ENCODE measurements at regions not wholly inside any gene's neighbourhood (a gene's known extent, or its start where the extent isn't known, plus 50 kb on each side); places are given as distances from the start of the nearest gene placed in this dataset.

GRCh38 chr4:121534187-121534586 is 153.4 kb upstream of the QRFPR start:
- no peaks in the 10 kb centered on the region for H3K9me3 ChIP-seq (ENCODE audit: low read depth, low read length, poor library complexity, severe bottlenecking)
- no peaks in the 10 kb centered on the region for H3K4me1 ChIP-seq (ENCODE audit: insufficient read depth, low read length, poor library complexity, severe bottlenecking)
- no peaks in the 10 kb centered on the region for H3K36me3 ChIP-seq (ENCODE audit: insufficient read depth, low read length, poor library complexity, severe bottlenecking)
- H3K4me3 ChIP-seq (ENCODE audit: low read depth, low read length, poor library complexity, severe bottlenecking) = no peak overlapping the region
- TF ChIP-seq CTCF (conservative IDR thresholded peaks at IDR 0.05; ENCODE audit: low read depth, low read length) (no peak), EZH2 (IDR thresholded peaks at IDR 0.05; ENCODE audit: borderline replicate concordance, low read depth, low read length, poor library complexity, severe bottlenecking) (no peak)
- BruUV-seq (replicated peaks) = no TSS peak
- no peaks in the 10 kb centered on the region for H3K27me3 ChIP-seq (replicated peaks; ENCODE audit: insufficient read depth, low read depth, low read length, poor library complexity)
- POLR2A ChIA-PET (ENCODE audit: low non-redundant PET) = no interaction called here
- intact Hi-C loops (cut with micrococcal nuclease; ENCODE audit: unreplicated experiment) = no loop called here
- no peak for DNase-seq (ENCODE audit: low spot score)
- CTCF ChIA-PET = no interaction called here
- no peak overlapping the region for H3K27ac ChIP-seq (ENCODE audit: low read depth, low read length, poor library complexity, severe bottlenecking)

- Histone ChIP-seq H3K27me3 (replicated peaks; ENCODE audit: insufficient read depth, low read depth, low read length, poor library complexity) (no peaks in the 10 kb centered on the region), H3K27ac (ENCODE audit: low read depth, low read length, poor library complexity, severe bottlenecking) (no peak overlapping the region), H3K36me3 (ENCODE audit: insufficient read depth, low read length, poor library complexity, severe bottlenecking) (no peaks in the 10 kb centered on the region), H3K4me3 (ENCODE audit: low read depth, low read length, poor library complexity, severe bottlenecking) (no peak overlapping the region), H3K4me1 (ENCODE audit: insufficient read depth, low read length, poor library complexity, severe bottlenecking) (no peaks in the 10 kb centered on the region), H3K9me3 (ENCODE audit: low read depth, low read length, poor library complexity, severe bottlenecking) (no peaks in the 10 kb centered on the region)
- ChIA-PET POLR2A (ENCODE audit: low non-redundant PET) (interaction anchor here (0.5 kb wide), 1 partner anchor 142 kb away, joined by 5 read pairs; no protein-coding TSS in a partner anchor), CTCF (no interaction called here)
- intact Hi-C loops (cut with micrococcal nuclease; ENCODE audit: unreplicated experiment) = no loop called here
- no peak for DNase-seq (ENCODE audit: low spot score)
- no peak for TF ChIP-seq CTCF (conservative IDR thresholded peaks at IDR 0.05; ENCODE audit: low read depth, low read length)
- no peak for TF ChIP-seq EZH2 (IDR thresholded peaks at IDR 0.05; ENCODE audit: borderline replicate concordance, low read depth, low read length, poor library complexity, severe bottlenecking)
- BruUV-seq (replicated peaks) = no TSS peak
These were observed 145.7 kb upstream of the QRFPR start for GRCh38 chr4:121526509-121526908.

- no peak for DNase-seq (ENCODE audit: low spot score)
These were observed 138.5 kb upstream of the QRFPR start for GRCh38 chr4:121519236-121519838.

More at GRCh38 chr4:121519236-121519838, 138.5 kb upstream of the QRFPR start:
- no TSS peak for BruUV-seq (replicated peaks)
- H3K4me3 ChIP-seq (ENCODE audit: low read depth, low read length, poor library complexity, severe bottlenecking) = no peak overlapping the region
- ChIA-PET POLR2A (ENCODE audit: low non-redundant PET) (no interaction called here), CTCF (no interaction called here)
- intact Hi-C loops (cut with micrococcal nuclease; ENCODE audit: unreplicated experiment) = no loop called here
- H3K36me3 ChIP-seq (ENCODE audit: insufficient read depth, low read length, poor library complexity, severe bottlenecking) = no peaks in the 10 kb centered on the region
- no peak overlapping the region for H3K27ac ChIP-seq (ENCODE audit: low read depth, low read length, poor library complexity, severe bottlenecking)
- TF ChIP-seq EZH2 (IDR thresholded peaks at IDR 0.05; ENCODE audit: borderline replicate concordance, low read depth, low read length, poor library complexity, severe bottlenecking) (no peak), CTCF (conservative IDR thresholded peaks at IDR 0.05; ENCODE audit: low read depth, low read length) (no peak)
- H3K9me3 ChIP-seq (ENCODE audit: low read depth, low read length, poor library complexity, severe bottlenecking) = no peaks in the 10 kb centered on the region
- no peaks in the 10 kb centered on the region for H3K27me3 ChIP-seq (replicated peaks; ENCODE audit: insufficient read depth, low read depth, low read length, poor library complexity)
- H3K4me1 ChIP-seq (ENCODE audit: insufficient read depth, low read length, poor library complexity, severe bottlenecking) = no peaks in the 10 kb centered on the region
